ENCODE measurements at regions not wholly inside any gene's neighbourhood (a gene's known extent, or its start where the extent isn't known, plus 50 kb on each side); places are given as distances from the start of the nearest gene placed in this dataset.
"Not testable (repeated sequence)": the region's sequence is repeated elsewhere in the genome, so short reads cannot be mapped to it uniquely, and the experiment has no call there.

DNA sequence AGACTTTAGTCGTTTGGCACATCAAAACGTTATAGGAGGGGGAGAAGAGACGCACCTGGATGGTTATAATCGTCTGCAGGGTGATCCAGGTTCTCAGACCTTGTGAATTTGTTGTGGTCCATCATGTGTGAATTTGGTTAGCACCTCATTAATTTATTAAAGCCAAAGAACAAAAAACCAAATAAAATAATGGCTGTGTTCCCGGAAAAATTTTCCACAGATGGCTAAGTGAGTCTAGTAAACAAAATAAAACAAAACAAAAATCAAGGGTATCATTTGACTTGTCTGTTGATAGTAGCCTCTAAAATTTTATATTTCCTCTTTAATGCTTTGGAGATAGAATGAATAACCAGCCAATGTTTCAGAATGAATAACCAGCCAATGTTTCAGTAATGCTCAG, 119.7 kb downstream of the ACTBL2 start:
- Histone ChIP-seq H3K9me3 (ENCODE audit: control insufficient read depth, insufficient read depth, low read length) (no peaks in the 10 kb centered on the region), H3K4me3 (ENCODE audit: low read depth, low read length) (no peak overlapping the region), H3K27ac (ENCODE audit: low read depth, low read length) (no peak overlapping the region), H3K27me3 (ENCODE audit: control insufficient read depth, insufficient read depth, low read length) (no peaks in the 10 kb centered on the region)
- ChIA-PET POLR2A (no interaction called here), CTCF (no interaction called here)
- TF ChIP-seq, protein P1, sequence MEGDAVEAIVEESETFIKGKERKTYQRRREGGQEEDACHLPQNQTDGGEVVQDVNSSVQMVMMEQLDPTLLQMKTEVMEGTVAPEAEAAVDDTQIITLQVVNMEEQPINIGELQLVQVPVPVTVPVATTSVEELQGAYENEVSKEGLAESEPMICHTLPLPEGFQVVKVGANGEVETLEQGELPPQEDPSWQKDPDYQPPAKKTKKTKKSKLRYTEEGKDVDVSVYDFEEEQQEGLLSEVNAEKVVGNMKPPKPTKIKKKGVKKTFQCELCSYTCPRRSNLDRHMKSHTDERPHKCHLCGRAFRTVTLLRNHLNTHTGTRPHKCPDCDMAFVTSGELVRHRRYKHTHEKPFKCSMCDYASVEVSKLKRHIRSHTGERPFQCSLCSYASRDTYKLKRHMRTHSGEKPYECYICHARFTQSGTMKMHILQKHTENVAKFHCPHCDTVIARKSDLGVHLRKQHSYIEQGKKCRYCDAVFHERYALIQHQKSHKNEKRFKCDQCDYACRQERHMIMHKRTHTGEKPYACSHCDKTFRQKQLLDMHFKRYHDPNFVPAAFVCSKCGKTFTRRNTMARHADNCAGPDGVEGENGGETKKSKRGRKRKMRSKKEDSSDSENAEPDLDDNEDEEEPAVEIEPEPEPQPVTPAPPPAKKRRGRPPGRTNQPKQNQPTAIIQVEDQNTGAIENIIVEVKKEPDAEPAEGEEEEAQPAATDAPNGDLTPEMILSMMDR (IDR thresholded peaks at IDR 0.05; ENCODE audit: low read depth, low read length), result no peak
- DNase-seq (ENCODE audit: low read depth, low spot score), result no peak

DNA sequence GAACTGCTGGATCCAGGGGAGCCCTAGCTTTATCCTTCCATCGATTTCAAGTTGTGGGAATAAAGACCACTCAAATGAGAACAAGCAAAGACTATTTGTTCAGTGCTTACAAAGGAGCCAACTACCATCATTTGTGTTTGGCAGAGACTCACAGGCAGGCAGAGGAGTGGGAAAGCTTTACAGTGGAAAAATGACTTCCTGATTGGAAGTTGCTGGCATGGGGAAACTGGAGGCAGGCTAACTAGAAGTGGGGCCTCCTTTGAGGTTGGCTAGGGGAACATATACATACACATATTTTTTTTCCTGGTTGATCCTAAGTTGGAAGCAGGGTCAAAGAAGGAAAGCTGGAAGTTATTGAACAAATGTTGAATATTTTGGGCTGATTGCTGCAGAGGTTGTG, 121.7 kb downstream of the ACTBL2 start:
- Histone ChIP-seq H3K27ac (ENCODE audit: low read depth, low read length) (no peak overlapping the region), H3K9me3 (ENCODE audit: control insufficient read depth, insufficient read depth, low read length) (no peaks in the 10 kb centered on the region), H3K4me3 (ENCODE audit: low read depth, low read length) (no peak overlapping the region), H3K27me3 (ENCODE audit: control insufficient read depth, insufficient read depth, low read length) (no peaks in the 10 kb centered on the region)
- DNase-seq (ENCODE audit: low read depth, low spot score), result no peak
- ChIA-PET POLR2A (no interaction called here), CTCF (no interaction called here)
- TF ChIP-seq, protein P1 (IDR thresholded peaks at IDR 0.05; ENCODE audit: low read depth, low read length), result no peak

DNA sequence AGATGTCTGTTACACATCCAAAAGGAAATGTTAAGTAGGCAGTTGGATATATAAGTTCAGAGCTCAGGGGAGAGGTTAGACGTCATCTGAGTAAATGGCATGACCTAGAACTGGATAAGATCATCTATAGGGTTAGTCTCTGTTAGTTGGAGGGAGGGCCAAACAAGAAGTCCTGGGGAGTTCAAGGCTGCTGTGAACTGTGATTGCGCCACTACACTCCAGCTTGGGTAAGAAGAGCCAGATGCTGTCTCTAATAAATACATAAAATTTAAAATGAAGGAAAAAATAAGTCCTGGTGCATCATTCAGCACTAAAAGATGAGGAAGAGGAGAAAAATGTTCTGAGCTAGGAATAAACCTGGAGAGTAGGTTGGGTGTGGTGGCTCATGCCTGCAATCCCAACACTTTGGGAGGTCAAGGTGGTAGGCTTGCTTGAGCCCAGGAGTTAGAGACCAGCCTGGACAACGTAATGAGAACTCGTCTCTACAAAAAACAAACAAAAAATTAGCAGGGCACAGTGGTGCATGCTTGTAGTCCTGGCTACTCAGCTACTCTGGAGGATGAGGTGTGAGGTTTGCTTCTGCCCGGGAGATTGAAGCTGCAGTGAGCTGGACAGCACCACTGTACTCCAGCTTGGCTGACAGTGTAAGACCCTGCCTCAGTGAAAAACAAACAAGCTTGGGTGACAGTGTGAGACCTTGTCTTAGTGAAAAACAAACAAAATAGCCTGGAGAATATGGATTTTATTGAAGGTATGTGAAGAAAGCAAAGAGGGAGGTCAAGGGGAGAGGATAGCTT, 123.6 kb downstream of the ACTBL2 start:
- H3K9me3 ChIP-seq (ENCODE audit: control insufficient read depth, insufficient read depth, low read length), result no peaks in the 10 kb centered on the region
- no peak overlapping the region for H3K27ac ChIP-seq (ENCODE audit: low read depth, low read length)
- ChIA-PET CTCF (interaction anchor here (0.6 kb wide), 1 partner anchor 14 kb away, joined by 3 read pairs; no protein-coding TSS in a partner anchor), POLR2A (no interaction called here)
- TF ChIP-seq, protein P1 (IDR thresholded peaks at IDR 0.05; ENCODE audit: low read depth, low read length), result no peak
- H3K27me3 ChIP-seq (ENCODE audit: control insufficient read depth, insufficient read depth, low read length), result no peaks in the 10 kb centered on the region
- no peak overlapping the region for H3K4me3 ChIP-seq (ENCODE audit: low read depth, low read length)
- no peak for DNase-seq (ENCODE audit: low read depth, low spot score)

DNA sequence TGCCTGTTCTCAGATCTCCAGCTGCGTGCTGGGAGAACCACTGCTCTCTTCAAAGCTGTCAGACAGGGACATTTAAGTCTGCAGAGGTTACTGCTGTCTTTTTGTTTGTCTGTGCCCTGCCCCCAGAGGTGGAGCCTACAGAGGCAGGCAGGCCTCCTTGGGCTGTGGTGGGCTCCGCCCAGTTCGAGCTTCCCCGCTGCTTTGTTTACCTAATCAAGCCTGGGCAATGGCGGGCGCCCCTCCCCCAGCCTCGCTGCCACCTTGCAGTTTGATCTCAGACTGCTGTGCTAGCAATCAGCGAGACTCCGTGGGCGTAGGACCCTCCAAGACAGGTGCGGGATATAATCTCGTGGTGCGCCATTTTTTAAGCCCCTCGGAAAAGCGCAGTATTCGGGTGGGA, 125.8 kb downstream of the ACTBL2 start:
- H3K27me3 ChIP-seq (ENCODE audit: control insufficient read depth, insufficient read depth, low read length); H3K4me3 ChIP-seq (ENCODE audit: low read depth, low read length); H3K27ac ChIP-seq (ENCODE audit: low read depth, low read length); H3K9me3 ChIP-seq (ENCODE audit: control insufficient read depth, insufficient read depth, low read length); DNase-seq (ENCODE audit: low read depth, low spot score); CTCF ChIA-PET; POLR2A ChIA-PET: not testable (repeated sequence)

DNA sequence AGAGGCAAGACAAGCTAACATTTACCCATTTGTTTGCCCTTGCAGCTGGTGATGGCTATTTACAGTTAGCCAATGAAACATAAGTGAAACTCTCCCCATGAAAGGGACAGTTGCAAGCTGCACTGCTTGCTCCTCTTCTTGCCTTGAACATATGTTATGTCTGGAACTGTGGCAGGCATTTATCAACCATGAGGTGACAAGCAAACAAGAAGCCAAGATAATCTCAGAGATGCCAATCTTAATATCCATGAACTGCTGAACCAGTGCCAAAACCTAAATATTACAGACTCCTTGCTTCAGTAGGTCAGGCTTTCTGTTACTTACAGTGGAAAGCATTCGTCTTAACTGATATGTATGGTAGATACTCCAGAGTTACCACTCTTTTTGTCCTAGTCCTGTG, 133.4 kb downstream of the ACTBL2 start:
- Histone ChIP-seq H3K27ac (ENCODE audit: low read depth, low read length) (no peak overlapping the region), H3K4me3 (ENCODE audit: low read depth, low read length) (no peak overlapping the region), H3K27me3 (ENCODE audit: control insufficient read depth, insufficient read depth, low read length) (no peaks in the 10 kb centered on the region), H3K9me3 (ENCODE audit: control insufficient read depth, insufficient read depth, low read length) (peaks cover 3% of the 10 kb centered on the region; the same call in 1 of the 2 replicates)
- no peak for DNase-seq (ENCODE audit: low read depth, low spot score)
- ChIA-PET POLR2A (no interaction called here), CTCF (no interaction called here)
- TF ChIP-seq, protein P1 (IDR thresholded peaks at IDR 0.05; ENCODE audit: low read depth, low read length), result no peak
